MM.1S (cell line): ENCODE measurements at regions not wholly inside any gene's neighbourhood (a gene's known extent, or its start where the extent isn't known, plus 50 kb on each side); places are given as distances from the start of the nearest gene placed in this dataset.

Experiments used
- DNase-seq: peaks from one replicate; pipeline ENCODE4 v3.0.0-alpha.2; 2015
- H2AFZ ChIP-seq: fragments of 300-600 bp; sonication (generic); 2 replicates; pipeline ENCODE4 v1.6.0; 2016; ENCODE audit warnings: antibody characterized with exemption, low read length
- H3F3A ChIP-seq: fragments of 300-600 bp; sonication (generic); 2 replicates; pipeline ENCODE4 v1.6.1; 2016; ENCODE audit warnings: mild to moderate bottlenecking, antibody characterized with exemption, low read length, moderate library complexity, mixed read lengths; ENCODE audit not compliant: insufficient read depth
- H3K27ac ChIP-seq: fragments of 300-600 bp; sonication (generic); 2 replicates; pipeline ENCODE4 v1.5.1; 2016; ENCODE audit warnings: mild to moderate bottlenecking, low read length
- H3K27me3 ChIP-seq: fragments of 300-600 bp; sonication (generic); replicated peaks from 2 replicates; pipeline ENCODE4 v1.6.0; 2016; ENCODE audit warnings: low read length; ENCODE audit not compliant: insufficient read depth
- H3K36me3 ChIP-seq: fragments of 300-600 bp; sonication (generic); replicated peaks from 2 replicates; pipeline ENCODE4 v1.6.1; 2016; ENCODE audit warnings: mild to moderate bottlenecking, low read length, mixed read lengths; ENCODE audit not compliant: insufficient read depth
- H3K4me1 ChIP-seq: fragments of 300-600 bp; sonication (generic); 2 replicates; pipeline ENCODE4 v1.6.1; 2016; ENCODE audit warnings: low read length, mixed read lengths
- H3K4me2 ChIP-seq: fragments of 300-600 bp; sonication (generic); 2 replicates; pipeline ENCODE4 v1.6.0; 2016; ENCODE audit warnings: low read depth, low read length
- H3K4me3 ChIP-seq: fragments of 300-600 bp; sonication (generic); 2 replicates; pipeline ENCODE4 v1.5.1; 2016; ENCODE audit warnings: low read length, mixed read lengths
- H3K79me2 ChIP-seq: fragments of 300-600 bp; sonication (generic); 2 replicates; pipeline ENCODE4 v1.6.1; 2016; ENCODE audit warnings: mixed run types, low read length, mixed read lengths
- H3K9ac ChIP-seq: fragments of 300-600 bp; sonication (generic); 2 replicates; pipeline ENCODE4 v1.6.1; 2016; ENCODE audit warnings: low read length, mixed read lengths
- H3K9me2 ChIP-seq: fragments of 300-600 bp; sonication (generic); replicated peaks from 2 replicates; pipeline ENCODE4 v1.6.1; 2016; ENCODE audit warnings: mild to moderate bottlenecking, low read length, mixed read lengths; ENCODE audit not compliant: insufficient read depth
- H3K9me3 ChIP-seq: fragments of 300-600 bp; sonication (generic); replicated peaks from 2 replicates; pipeline ENCODE4 v1.6.1; 2016; ENCODE audit warnings: mild to moderate bottlenecking, low read length, mixed read lengths; ENCODE audit not compliant: insufficient read depth
- H4K20me1 ChIP-seq: fragments of 300-600 bp; sonication (generic); 2 replicates; pipeline ENCODE4 v1.6.1; 2016; ENCODE audit warnings: mild to moderate bottlenecking, low read length, moderate library complexity, mixed read lengths; ENCODE audit not compliant: insufficient read depth
- EZH2 ChIP-seq: fragments of 300-600 bp; sonication (generic); optimal IDR thresholded peaks from 2 replicates; pipeline ENCODE3; 2017; ENCODE audit warnings: low read depth, mild to moderate bottlenecking, antibody characterized with exemption, low read length, mixed read lengths
- EZH2phosphoT487 ChIP-seq: fragments of 300-600 bp; sonication (generic); IDR thresholded peaks from 2 replicates; pipeline ENCODE4 v1.6.1; 2018; ENCODE audit warnings: antibody characterized with exemption, low read length
- TF ChIP-seq, protein P1 (sequence below): fragments of 300-600 bp; sonication (generic); IDR thresholded peaks from 2 replicates; pipeline ENCODE4 v1.5.1; 2016; ENCODE audit warnings: antibody characterized with exemption, low read length, mixed read lengths

GRCh38 chr10:78383378-78384048, 349.9 kb downstream of the RPS24 start:
- H3K27me3 ChIP-seq = no peaks in the 10 kb centered on the region
- no peak overlapping the region for H3K27ac ChIP-seq
- no peak for DNase-seq

GRCh38 chr10:78384049-78384431, 350.4 kb downstream of the RPS24 start:
- no peaks in the 10 kb centered on the region for H4K20me1 ChIP-seq
- H3K27me3 ChIP-seq = no peaks in the 10 kb centered on the region
- H3K4me2 ChIP-seq = no peak overlapping the region
- no peaks in the 10 kb centered on the region for H3K9me3 ChIP-seq
- DNase-seq = no peak
- no peak overlapping the region for H2AFZ ChIP-seq
- no peaks in the 10 kb centered on the region for H3K79me2 ChIP-seq
- TF ChIP-seq EZH2 = no peak
- TF ChIP-seq, protein P1, sequence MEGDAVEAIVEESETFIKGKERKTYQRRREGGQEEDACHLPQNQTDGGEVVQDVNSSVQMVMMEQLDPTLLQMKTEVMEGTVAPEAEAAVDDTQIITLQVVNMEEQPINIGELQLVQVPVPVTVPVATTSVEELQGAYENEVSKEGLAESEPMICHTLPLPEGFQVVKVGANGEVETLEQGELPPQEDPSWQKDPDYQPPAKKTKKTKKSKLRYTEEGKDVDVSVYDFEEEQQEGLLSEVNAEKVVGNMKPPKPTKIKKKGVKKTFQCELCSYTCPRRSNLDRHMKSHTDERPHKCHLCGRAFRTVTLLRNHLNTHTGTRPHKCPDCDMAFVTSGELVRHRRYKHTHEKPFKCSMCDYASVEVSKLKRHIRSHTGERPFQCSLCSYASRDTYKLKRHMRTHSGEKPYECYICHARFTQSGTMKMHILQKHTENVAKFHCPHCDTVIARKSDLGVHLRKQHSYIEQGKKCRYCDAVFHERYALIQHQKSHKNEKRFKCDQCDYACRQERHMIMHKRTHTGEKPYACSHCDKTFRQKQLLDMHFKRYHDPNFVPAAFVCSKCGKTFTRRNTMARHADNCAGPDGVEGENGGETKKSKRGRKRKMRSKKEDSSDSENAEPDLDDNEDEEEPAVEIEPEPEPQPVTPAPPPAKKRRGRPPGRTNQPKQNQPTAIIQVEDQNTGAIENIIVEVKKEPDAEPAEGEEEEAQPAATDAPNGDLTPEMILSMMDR = no peak
- no peak for TF ChIP-seq EZH2phosphoT487
- H3K36me3 ChIP-seq = no peaks in the 10 kb centered on the region
- H3K4me3 ChIP-seq = no peak overlapping the region
- H3F3A ChIP-seq = no peaks in the 10 kb centered on the region
- H3K27ac ChIP-seq = no peak overlapping the region
- no peak overlapping the region for H3K9ac ChIP-seq
- H3K9me2 ChIP-seq = no peaks in the 10 kb centered on the region
- no peaks in the 10 kb centered on the region for H3K4me1 ChIP-seq

More at GRCh38 chr10:78383378-78384048, 349.9 kb downstream of the RPS24 start:
- Histone ChIP-seq H2AFZ (no peak overlapping the region), H3K79me2 (no peaks in the 10 kb centered on the region), H3K4me3 (no peak overlapping the region), H3K4me2 (no peak overlapping the region), H4K20me1 (no peaks in the 10 kb centered on the region), H3F3A (no peaks in the 10 kb centered on the region), H3K9me2 (no peaks in the 10 kb centered on the region), H3K9ac (no peak overlapping the region), H3K9me3 (no peaks in the 10 kb centered on the region), H3K4me1 (no peaks in the 10 kb centered on the region), H3K36me3 (no peaks in the 10 kb centered on the region)
- TF ChIP-seq, protein P1 = no peak
- TF ChIP-seq EZH2phosphoT487 (no peak), EZH2 (no peak)

DNA sequence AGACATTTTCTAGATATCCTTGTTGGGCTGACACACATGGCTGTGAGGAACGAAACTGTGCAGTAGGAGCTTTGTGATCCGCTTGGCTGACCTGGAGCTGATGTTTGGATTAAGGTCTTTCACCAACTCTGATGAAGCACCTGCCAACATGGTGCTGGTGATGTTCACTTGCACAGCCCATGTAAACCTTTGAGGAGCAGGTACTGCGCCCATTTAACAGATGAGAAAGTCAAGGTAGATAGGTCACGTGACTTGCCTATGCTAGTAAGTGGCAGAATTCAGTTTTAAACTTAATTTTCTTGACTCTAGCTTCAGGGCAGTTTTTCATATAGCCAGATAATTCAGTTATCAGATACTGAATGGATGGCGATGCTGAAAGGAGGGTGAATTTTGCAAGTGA, 351.9 kb downstream of the RPS24 start:
- Histone ChIP-seq H3K9ac (no peak overlapping the region), H3K9me3 (no peaks in the 10 kb centered on the region), H3K79me2 (no peaks in the 10 kb centered on the region), H3K27ac (no peak overlapping the region), H4K20me1 (no peaks in the 10 kb centered on the region), H2AFZ (no peak overlapping the region), H3F3A (no peaks in the 10 kb centered on the region), H3K9me2 (no peaks in the 10 kb centered on the region), H3K4me3 (no peak overlapping the region), H3K4me1 (no peaks in the 10 kb centered on the region), H3K27me3 (no peaks in the 10 kb centered on the region), H3K36me3 (no peaks in the 10 kb centered on the region), H3K4me2 (no peak overlapping the region)
- DNase-seq = no peak
- no peak for TF ChIP-seq EZH2
- no peak for TF ChIP-seq EZH2phosphoT487
- TF ChIP-seq, protein P1 = no peak
